ENCODE measurements at regions not wholly inside any gene's neighbourhood (a gene's known extent, or its start where the extent isn't known, plus 50 kb on each side); places are given as distances from the start of the nearest gene placed in this dataset.

DNA sequence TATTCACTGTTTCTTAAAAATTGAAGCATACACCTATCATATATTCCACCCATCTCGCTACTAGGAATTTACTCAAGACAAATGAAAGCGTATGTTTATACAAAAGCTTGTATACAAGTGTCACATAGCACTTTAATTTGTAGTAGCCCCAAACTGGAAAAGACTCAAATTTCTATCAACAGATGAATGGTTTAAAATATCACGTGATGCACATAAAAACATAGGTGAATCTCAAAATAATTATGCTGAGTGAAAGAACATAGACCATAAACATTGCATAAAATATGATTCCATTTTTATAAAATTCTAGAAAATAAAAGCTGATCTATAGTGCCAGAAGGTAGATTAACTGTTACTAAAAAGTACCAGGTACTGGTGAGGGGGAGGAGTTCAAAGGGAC lies 392.9 kb upstream of the LRATD1 start:
- no peak for TF ChIP-seq EZH2 (IDR thresholded peaks at IDR 0.05; ENCODE audit: low read depth, unreplicated experiment)
- TF ChIP-seq EZH2phosphoT487 (IDR thresholded peaks at IDR 0.05; ENCODE audit: unreplicated experiment) = no peak
- TF ChIP-seq ZNF114 (CRISPR knock-in tag; IDR thresholded peaks at IDR 0.05) = no peak
- TF ChIP-seq POLR2AphosphoS5 (IDR thresholded peaks at IDR 0.05; ENCODE audit: low read depth) = no peak
- TF ChIP-seq, protein P1, sequence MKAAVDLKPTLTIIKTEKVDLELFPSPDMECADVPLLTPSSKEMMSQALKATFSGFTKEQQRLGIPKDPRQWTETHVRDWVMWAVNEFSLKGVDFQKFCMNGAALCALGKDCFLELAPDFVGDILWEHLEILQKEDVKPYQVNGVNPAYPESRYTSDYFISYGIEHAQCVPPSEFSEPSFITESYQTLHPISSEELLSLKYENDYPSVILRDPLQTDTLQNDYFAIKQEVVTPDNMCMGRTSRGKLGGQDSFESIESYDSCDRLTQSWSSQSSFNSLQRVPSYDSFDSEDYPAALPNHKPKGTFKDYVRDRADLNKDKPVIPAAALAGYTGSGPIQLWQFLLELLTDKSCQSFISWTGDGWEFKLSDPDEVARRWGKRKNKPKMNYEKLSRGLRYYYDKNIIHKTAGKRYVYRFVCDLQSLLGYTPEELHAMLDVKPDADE (IDR thresholded peaks at IDR 0.05) = no peak
- no peak for TF ChIP-seq NANOG (IDR thresholded peaks at IDR 0.05; ENCODE audit: borderline replicate concordance)
- TF ChIP-seq, protein P2, sequence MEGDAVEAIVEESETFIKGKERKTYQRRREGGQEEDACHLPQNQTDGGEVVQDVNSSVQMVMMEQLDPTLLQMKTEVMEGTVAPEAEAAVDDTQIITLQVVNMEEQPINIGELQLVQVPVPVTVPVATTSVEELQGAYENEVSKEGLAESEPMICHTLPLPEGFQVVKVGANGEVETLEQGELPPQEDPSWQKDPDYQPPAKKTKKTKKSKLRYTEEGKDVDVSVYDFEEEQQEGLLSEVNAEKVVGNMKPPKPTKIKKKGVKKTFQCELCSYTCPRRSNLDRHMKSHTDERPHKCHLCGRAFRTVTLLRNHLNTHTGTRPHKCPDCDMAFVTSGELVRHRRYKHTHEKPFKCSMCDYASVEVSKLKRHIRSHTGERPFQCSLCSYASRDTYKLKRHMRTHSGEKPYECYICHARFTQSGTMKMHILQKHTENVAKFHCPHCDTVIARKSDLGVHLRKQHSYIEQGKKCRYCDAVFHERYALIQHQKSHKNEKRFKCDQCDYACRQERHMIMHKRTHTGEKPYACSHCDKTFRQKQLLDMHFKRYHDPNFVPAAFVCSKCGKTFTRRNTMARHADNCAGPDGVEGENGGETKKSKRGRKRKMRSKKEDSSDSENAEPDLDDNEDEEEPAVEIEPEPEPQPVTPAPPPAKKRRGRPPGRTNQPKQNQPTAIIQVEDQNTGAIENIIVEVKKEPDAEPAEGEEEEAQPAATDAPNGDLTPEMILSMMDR (conservative IDR thresholded peaks at IDR 0.05; ENCODE audit: low read depth in 2 of 2) = no peak
- TF ChIP-seq, protein P3, sequence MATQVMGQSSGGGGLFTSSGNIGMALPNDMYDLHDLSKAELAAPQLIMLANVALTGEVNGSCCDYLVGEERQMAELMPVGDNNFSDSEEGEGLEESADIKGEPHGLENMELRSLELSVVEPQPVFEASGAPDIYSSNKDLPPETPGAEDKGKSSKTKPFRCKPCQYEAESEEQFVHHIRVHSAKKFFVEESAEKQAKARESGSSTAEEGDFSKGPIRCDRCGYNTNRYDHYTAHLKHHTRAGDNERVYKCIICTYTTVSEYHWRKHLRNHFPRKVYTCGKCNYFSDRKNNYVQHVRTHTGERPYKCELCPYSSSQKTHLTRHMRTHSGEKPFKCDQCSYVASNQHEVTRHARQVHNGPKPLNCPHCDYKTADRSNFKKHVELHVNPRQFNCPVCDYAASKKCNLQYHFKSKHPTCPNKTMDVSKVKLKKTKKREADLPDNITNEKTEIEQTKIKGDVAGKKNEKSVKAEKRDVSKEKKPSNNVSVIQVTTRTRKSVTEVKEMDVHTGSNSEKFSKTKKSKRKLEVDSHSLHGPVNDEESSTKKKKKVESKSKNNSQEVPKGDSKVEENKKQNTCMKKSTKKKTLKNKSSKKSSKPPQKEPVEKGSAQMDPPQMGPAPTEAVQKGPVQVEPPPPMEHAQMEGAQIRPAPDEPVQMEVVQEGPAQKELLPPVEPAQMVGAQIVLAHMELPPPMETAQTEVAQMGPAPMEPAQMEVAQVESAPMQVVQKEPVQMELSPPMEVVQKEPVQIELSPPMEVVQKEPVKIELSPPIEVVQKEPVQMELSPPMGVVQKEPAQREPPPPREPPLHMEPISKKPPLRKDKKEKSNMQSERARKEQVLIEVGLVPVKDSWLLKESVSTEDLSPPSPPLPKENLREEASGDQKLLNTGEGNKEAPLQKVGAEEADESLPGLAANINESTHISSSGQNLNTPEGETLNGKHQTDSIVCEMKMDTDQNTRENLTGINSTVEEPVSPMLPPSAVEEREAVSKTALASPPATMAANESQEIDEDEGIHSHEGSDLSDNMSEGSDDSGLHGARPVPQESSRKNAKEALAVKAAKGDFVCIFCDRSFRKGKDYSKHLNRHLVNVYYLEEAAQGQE (IDR thresholded peaks at IDR 0.05; ENCODE audit: unreplicated experiment) = no peak
- TF ChIP-seq ZNF331 (CRISPR knock-in tag; IDR thresholded peaks at IDR 0.05; ENCODE audit: low read depth) = no peak
- TF ChIP-seq JUNB (IDR thresholded peaks at IDR 0.05; ENCODE audit: unreplicated experiment) = no peak
- no peak for TF ChIP-seq STAT1 (IDR thresholded peaks at IDR 0.05; ENCODE audit: unreplicated experiment)
- TF ChIP-seq, protein P4, sequence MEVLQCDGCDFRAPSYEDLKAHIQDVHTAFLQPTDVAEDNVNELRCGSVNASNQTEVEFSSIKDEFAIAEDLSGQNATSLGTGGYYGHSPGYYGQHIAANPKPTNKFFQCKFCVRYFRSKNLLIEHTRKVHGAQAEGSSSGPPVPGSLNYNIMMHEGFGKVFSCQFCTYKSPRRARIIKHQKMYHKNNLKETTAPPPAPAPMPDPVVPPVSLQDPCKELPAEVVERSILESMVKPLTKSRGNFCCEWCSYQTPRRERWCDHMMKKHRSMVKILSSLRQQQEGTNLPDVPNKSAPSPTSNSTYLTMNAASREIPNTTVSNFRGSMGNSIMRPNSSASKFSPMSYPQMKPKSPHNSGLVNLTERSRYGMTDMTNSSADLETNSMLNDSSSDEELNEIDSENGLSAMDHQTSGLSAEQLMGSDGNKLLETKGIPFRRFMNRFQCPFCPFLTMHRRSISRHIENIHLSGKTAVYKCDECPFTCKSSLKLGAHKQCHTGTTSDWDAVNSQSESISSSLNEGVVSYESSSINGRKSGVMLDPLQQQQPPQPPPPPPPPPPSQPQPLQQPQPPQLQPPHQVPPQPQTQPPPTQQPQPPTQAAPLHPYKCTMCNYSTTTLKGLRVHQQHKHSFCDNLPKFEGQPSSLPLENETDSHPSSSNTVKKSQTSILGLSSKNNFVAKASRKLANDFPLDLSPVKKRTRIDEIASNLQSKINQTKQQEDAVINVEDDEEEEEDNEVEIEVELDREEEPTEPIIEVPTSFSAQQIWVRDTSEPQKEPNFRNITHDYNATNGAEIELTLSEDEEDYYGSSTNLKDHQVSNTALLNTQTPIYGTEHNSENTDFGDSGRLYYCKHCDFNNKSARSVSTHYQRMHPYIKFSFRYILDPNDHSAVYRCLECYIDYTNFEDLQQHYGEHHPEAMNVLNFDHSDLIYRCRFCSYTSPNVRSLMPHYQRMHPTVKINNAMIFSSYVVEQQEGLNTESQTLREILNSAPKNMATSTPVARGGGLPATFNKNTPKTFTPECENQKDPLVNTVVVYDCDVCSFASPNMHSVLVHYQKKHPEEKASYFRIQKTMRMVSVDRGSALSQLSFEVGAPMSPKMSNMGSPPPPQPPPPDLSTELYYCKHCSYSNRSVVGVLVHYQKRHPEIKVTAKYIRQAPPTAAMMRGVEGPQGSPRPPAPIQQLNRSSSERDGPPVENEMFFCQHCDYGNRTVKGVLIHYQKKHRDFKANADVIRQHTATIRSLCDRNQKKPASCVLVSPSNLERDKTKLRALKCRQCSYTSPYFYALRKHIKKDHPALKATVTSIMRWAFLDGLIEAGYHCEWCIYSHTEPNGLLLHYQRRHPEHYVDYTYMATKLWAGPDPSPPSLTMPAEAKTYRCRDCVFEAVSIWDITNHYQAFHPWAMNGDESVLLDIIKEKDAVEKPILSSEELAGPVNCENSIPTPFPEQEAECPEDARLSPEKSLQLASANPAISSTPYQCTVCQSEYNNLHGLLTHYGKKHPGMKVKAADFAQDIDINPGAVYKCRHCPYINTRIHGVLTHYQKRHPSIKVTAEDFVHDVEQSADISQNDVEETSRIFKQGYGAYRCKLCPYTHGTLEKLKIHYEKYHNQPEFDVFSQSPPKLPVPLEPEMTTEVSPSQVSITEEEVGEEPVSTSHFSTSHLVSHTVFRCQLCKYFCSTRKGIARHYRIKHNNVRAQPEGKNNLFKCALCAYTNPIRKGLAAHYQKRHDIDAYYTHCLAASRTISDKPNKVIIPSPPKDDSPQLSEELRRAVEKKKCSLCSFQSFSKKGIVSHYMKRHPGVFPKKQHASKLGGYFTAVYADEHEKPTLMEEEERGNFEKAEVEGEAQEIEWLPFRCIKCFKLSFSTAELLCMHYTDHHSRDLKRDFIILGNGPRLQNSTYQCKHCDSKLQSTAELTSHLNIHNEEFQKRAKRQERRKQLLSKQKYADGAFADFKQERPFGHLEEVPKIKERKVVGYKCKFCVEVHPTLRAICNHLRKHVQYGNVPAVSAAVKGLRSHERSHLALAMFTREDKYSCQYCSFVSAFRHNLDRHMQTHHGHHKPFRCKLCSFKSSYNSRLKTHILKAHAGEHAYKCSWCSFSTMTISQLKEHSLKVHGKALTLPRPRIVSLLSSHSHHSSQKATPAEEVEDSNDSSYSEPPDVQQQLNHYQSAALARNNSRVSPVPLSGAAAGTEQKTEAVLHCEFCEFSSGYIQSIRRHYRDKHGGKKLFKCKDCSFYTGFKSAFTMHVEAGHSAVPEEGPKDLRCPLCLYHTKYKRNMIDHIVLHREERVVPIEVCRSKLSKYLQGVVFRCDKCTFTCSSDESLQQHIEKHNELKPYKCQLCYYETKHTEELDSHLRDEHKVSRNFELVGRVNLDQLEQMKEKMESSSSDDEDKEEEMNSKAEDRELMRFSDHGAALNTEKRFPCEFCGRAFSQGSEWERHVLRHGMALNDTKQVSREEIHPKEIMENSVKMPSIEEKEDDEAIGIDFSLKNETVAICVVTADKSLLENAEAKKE (CRISPR knock-in tag; IDR thresholded peaks at IDR 0.05) = no peak
- no peak overlapping the region for H3K27ac ChIP-seq (ENCODE audit: low read depth)
- Mint-ChIP-seq H3K36me3 (ENCODE audit: low read depth) (peaks cover 9% of the 10 kb centered on the region; the same call in 2 of the 3 replicates), H3K9me3 (peaks cover 4% of the 10 kb centered on the region; the same call in 1 of the 3 replicates), H3K27ac (no peak overlapping the region), H3K27me3 (ENCODE audit: insufficient read depth, low read depth, poor library complexity) (no peaks in the 10 kb centered on the region), H3K4me1 (peaks cover 5% of the 10 kb centered on the region; the same call in 2 of the 3 replicates), H3K4me3 (no peak overlapping the region)
- no peak overlapping the region for H2AFZ ChIP-seq
- H3K27me3 ChIP-seq (ENCODE audit: insufficient read depth) = no peaks in the 10 kb centered on the region
- no peak overlapping the region for H3K4me2 ChIP-seq
- DNase-seq (ENCODE audit: low spot score) = no peak
- no peak overlapping the region for H3K4me3 ChIP-seq
- no peaks in the 10 kb centered on the region for H3F3A ChIP-seq (replicated peaks; ENCODE audit: low read depth)
- no peak for ATAC-seq
- H3K4me1 ChIP-seq (ENCODE audit: insufficient read depth) = peaks cover 24% of the 10 kb centered on the region; the same call in 1 of the 2 replicates
- 0 out of 2 replicates have a peak, but pooled peaks cover 4% of the 10 kb centered on the region for H3K36me3 ChIP-seq (ENCODE audit: insufficient read depth)
- H4K20me1 ChIP-seq (replicated peaks; ENCODE audit: insufficient read depth) = no peaks in the 10 kb centered on the region
- no peaks in the 10 kb centered on the region for H3K79me2 ChIP-seq (replicated peaks; ENCODE audit: insufficient read depth)
- peaks cover 7% of the 10 kb centered on the region; the same call in 1 of the 2 replicates for H3K9me2 ChIP-seq (ENCODE audit: insufficient read depth)
